LNCaP clone FGC (cell line): ENCODE measurements at regions not wholly inside any gene's neighbourhood (a gene's known extent, or its start where the extent isn't known, plus 50 kb on each side); places are given as distances from the start of the nearest gene placed in this dataset.

Experiments used
- DNase-seq: peaks from one replicate; pipeline ENCODE4 v3.0.0-alpha.2; 2011; ENCODE audit warnings: low read depth
- H3K4me3 ChIP-seq: 2 replicates; pipeline ENCODE4 v1.5.1; 2011; ENCODE audit warnings: mild to moderate bottlenecking, low read depth, low read length, control low read depth
- CTCF ChIP-seq: IDR thresholded peaks from 2 replicates; pipeline ENCODE4 v1.5.1; 2012; ENCODE audit warnings: mild to moderate bottlenecking; ENCODE audit not compliant: control insufficient read depth, insufficient read depth; ENCODE audit errors: extremely low read depth

GRCh38 chr5:54703565-54704255 is 186.2 kb downstream of the SNX18 start:
- no peak for DNase-seq
- no peak overlapping the region for H3K4me3 ChIP-seq

GRCh38 chr5:54703133-54703532 is 185.6 kb downstream of the SNX18 start:
- TF ChIP-seq CTCF = no peak
- H3K4me3 ChIP-seq = no peak overlapping the region
- DNase-seq = no peak

More at GRCh38 chr5:54703565-54704255, 186.2 kb downstream of the SNX18 start:
- no peak for TF ChIP-seq CTCF

- no peak for TF ChIP-seq CTCF
- H3K4me3 ChIP-seq = no peak overlapping the region
- no peak for DNase-seq
These were observed 184.9 kb downstream of the SNX18 start for GRCh38 chr5:54702470-54702869.

GRCh38 chr5:54700986-54701578 is 183.5 kb downstream of the SNX18 start:
- TF ChIP-seq CTCF = no peak
- DNase-seq = no peak
- no peak overlapping the region for H3K4me3 ChIP-seq

GRCh38 chr5:54696931-54697330 is 179.4 kb downstream of the SNX18 start:
- no peak overlapping the region for H3K4me3 ChIP-seq
- no peak for DNase-seq
- no peak for TF ChIP-seq CTCF

- no peak for DNase-seq
- H3K4me3 ChIP-seq = no peak overlapping the region
- TF ChIP-seq CTCF = no peak
These were observed 178.8 kb downstream of the SNX18 start for GRCh38 chr5:54696346-54696745.
